Nephron (organoid): ENCODE measurements at regions not wholly inside any gene's neighbourhood (a gene's known extent, or its start where the extent isn't known, plus 50 kb on each side); places are given as distances from the start of the nearest gene placed in this dataset.

Experiments used
- H3K27ac Mint-ChIP-seq, 3 experiments: 2 replicates each; pipeline ENCODE4 v1.8.0; 2020; ENCODE audit warnings: mixed read lengths in 3 of 3, mild to moderate bottlenecking in 2 of 3, moderate library complexity in 1 of 3
- H3K27me3 Mint-ChIP-seq: 2 replicates; pipeline ENCODE4 v1.8.0; 2021; ENCODE audit warnings: low read depth, mild to moderate bottlenecking, moderate library complexity, mixed read lengths
- H3K36me3 Mint-ChIP-seq: 2 replicates; pipeline ENCODE4 v1.8.0; 2020; ENCODE audit warnings: low read depth, mixed read lengths
- H3K4me1 Mint-ChIP-seq: 2 replicates; pipeline ENCODE4 v1.8.0; 2020; ENCODE audit warnings: mixed read lengths
- H3K4me3 Mint-ChIP-seq, 3 experiments: 2 replicates each; pipeline ENCODE4 v1.8.0; 2020; ENCODE audit warnings: mild to moderate bottlenecking in 3 of 3, mixed read lengths in 3 of 3, moderate library complexity in 2 of 3
- H3K9me3 Mint-ChIP-seq: 2 replicates; pipeline ENCODE4 v1.8.0; 2020; ENCODE audit warnings: mixed read lengths
- TF ChIP-seq, protein P1 (sequence below), 3 experiments: fragments of 200-600 bp; sonication (generic); IDR thresholded peaks; one replicate each; pipeline ENCODE4 v1.5.0; 2021; ENCODE audit warnings: antibody characterized with exemption in 3 of 3; ENCODE audit not compliant: unreplicated experiment in 3 of 3

DNA sequence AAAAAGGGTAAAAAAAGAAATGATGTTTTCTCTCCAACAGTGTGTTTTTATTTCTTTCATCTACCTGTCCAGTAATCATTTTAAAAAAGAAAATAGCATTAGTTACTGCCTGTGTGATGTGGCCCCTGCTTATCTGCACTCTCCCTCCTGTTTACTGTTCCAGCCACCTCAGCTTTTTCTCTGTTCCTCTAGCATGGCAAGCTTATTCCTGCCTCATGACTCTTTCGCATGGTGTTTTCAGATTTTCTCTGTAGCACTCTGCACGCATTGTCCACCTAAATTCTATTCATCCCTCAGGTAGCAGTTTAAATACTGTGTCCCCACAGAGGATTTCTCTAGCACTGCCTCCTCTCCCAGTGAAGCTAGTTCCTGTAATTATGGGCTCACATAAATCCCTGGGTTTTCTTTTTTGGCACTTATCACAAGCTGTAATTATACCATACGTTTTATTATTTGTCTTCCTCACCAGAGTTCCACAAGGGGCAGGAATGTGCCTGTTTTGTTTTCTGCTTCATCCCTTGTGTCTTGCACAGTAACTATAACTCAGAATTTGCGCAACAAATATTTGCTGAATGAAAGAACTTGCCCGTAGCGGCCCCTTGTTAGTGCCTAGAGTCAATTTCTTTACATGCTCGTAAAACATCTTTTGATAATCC lies 51.4 kb upstream of the LRIG2 start:
- peaks cover 5% of the 10 kb centered on the region for H3K4me1 Mint-ChIP-seq
- H3K4me3 Mint-ChIP-seq: no peak overlapping the region
- TF ChIP-seq, protein P1, sequence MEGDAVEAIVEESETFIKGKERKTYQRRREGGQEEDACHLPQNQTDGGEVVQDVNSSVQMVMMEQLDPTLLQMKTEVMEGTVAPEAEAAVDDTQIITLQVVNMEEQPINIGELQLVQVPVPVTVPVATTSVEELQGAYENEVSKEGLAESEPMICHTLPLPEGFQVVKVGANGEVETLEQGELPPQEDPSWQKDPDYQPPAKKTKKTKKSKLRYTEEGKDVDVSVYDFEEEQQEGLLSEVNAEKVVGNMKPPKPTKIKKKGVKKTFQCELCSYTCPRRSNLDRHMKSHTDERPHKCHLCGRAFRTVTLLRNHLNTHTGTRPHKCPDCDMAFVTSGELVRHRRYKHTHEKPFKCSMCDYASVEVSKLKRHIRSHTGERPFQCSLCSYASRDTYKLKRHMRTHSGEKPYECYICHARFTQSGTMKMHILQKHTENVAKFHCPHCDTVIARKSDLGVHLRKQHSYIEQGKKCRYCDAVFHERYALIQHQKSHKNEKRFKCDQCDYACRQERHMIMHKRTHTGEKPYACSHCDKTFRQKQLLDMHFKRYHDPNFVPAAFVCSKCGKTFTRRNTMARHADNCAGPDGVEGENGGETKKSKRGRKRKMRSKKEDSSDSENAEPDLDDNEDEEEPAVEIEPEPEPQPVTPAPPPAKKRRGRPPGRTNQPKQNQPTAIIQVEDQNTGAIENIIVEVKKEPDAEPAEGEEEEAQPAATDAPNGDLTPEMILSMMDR (IDR thresholded peaks at IDR 0.05; ENCODE audit: unreplicated experiment in 3 of 3): no peak
- H3K9me3 Mint-ChIP-seq: no peaks in the 10 kb centered on the region
- no peaks in the 10 kb centered on the region for H3K27me3 Mint-ChIP-seq
- peaks cover 3% of the 10 kb centered on the region for H3K36me3 Mint-ChIP-seq
- H3K27ac Mint-ChIP-seq: peak overlapping the region in 2 of 3 experiments; percentile 3 to 30
